B cell (primary cell): ENCODE measurements at regions not wholly inside any gene's neighbourhood (a gene's known extent, or its start where the extent isn't known, plus 50 kb on each side); places are given as distances from the start of the nearest gene placed in this dataset.

ENCODE experiments used
- ATAC-seq: fragments of 200-7000 bp; cut with Tn5 transposase; one replicate; pipeline ENCODE4 v1.10.0; 2021; ENCODE audit warnings: low read depth, mild to moderate bottlenecking, moderate number of reproducible peaks, moderate library complexity
- CTCF ChIA-PET: fragments of 350-600 bp; sonication (Branson Sonifier 250); formaldehyde crosslinking; loops from one replicate; lab custom pipeline; 2021; ENCODE audit warnings: antibody characterized with exemption, inconsistent platforms; lab: Charles Lee
- POLR2A ChIA-PET: fragments of 350-600 bp; sonication (Branson Sonifier 250); formaldehyde crosslinking; loops from one replicate; lab custom pipeline; 2021; ENCODE audit warnings: antibody characterized with exemption; lab: Charles Lee
- DNase-seq: peaks from one replicate; pipeline ENCODE4 v3.0.0; 2013
- H2AFZ ChIP-seq: 2 replicates; pipeline ENCODE4 v1.6.1; 2012; ENCODE audit warnings: mild to moderate bottlenecking, low read depth, low read length; ENCODE audit not compliant: insufficient read depth, poor library complexity, severe bottlenecking
- H3K27ac ChIP-seq, 2 donors: 1 replicate in 1 of 2; 2 replicates in 1 of 2; pipeline ENCODE4 v1.5.1; 2012 to 2013; ENCODE audit warnings: low read length in 2 of 2, mild to moderate bottlenecking in 2 of 2, moderate library complexity in 1 of 2
- H3K27me3 ChIP-seq, 4 experiments: fragments of 200-600 bp in 1 of 4; sonication (generic) in 1 of 4; replicated peaks in 1 of 4; 1 replicate in 2 of 4; 2 replicates in 2 of 4; pipeline versions ENCODE4 v1.6.1 to v1.7.0; 2013 to 2016; ENCODE audit warnings: low read length in 3 of 4, mild to moderate bottlenecking in 2 of 4, mixed read lengths in 1 of 4, moderate library complexity in 1 of 4; ENCODE audit not compliant: insufficient read depth in 4 of 4, control insufficient read depth in 3 of 4; ENCODE audit errors: control extremely low read depth in 1 of 4
- H3K36me3 ChIP-seq, 2 experiments: replicated peaks in 1 of 2; 1 replicate in 1 of 2; 2 replicates in 1 of 2; pipeline versions ENCODE4 v1.6.1 to v1.7.1; 2013; ENCODE audit warnings: low read length in 1 of 2; ENCODE audit not compliant: insufficient read depth in 2 of 2, control insufficient read depth in 1 of 2; ENCODE audit errors: control extremely low read depth in 1 of 2, extremely low read depth in 1 of 2
- H3K4me1 ChIP-seq, 2 donors: fragments of 200-600 bp in 1 of 2; sonication (generic) in 1 of 2; 1 replicate in 1 of 2; 2 replicates in 1 of 2; pipeline versions ENCODE4 v1.5.1 to v1.6.1; 2013 to 2017; ENCODE audit warnings: low read length in 2 of 2; ENCODE audit not compliant: control insufficient read depth in 2 of 2, insufficient read depth in 2 of 2
- H3K4me2 ChIP-seq: replicated peaks from 2 replicates; pipeline ENCODE3; 2012; ENCODE audit warnings: mild to moderate bottlenecking, low read depth, low read length; ENCODE audit not compliant: poor library complexity, severe bottlenecking
- H3K4me3 ChIP-seq, 5 experiments: fragments of 200-600 bp in 1 of 5; sonication (generic) in 1 of 5; 1 replicate in 3 of 5; 2 replicates in 2 of 5; pipeline versions ENCODE4 v1.5.1 to v1.7.0; 2011 to 2016; ENCODE audit warnings: low read length in 4 of 5, mild to moderate bottlenecking in 4 of 5, low read depth in 2 of 5, control low read depth in 1 of 5, moderate library complexity in 1 of 5; ENCODE audit not compliant: insufficient read depth in 1 of 5; ENCODE audit errors: control extremely low read depth in 1 of 5, extremely low read depth in 1 of 5
- H3K79me2 ChIP-seq: fragments of 200-600 bp; sonication (generic); one replicate; pipeline ENCODE4 v1.6.0; 2016; ENCODE audit warnings: low read length; ENCODE audit not compliant: control insufficient read depth, insufficient read depth
- H3K9ac ChIP-seq: fragments of 200-600 bp; sonication (generic); 2 replicates; pipeline ENCODE4 v1.6.1; 2017; ENCODE audit warnings: mild to moderate bottlenecking, low read length, moderate library complexity
- H3K9me3 ChIP-seq, 3 donors: one replicate each; pipeline versions ENCODE4 v1.6.1 to v1.7.1; 2013; ENCODE audit warnings: low read length in 2 of 3; ENCODE audit not compliant: control insufficient read depth in 2 of 3, insufficient read depth in 1 of 3; ENCODE audit errors: control extremely low read depth in 1 of 3
- H4K20me1 ChIP-seq: 2 replicates; pipeline ENCODE4 v1.6.0; 2012; ENCODE audit warnings: mild to moderate bottlenecking, low read length; ENCODE audit not compliant: insufficient read depth, control insufficient read depth, poor library complexity, severe bottlenecking
- H3K27ac Mint-ChIP-seq: one replicate; pipeline ENCODE4 v1.8.0; 2021; ENCODE audit warnings: mixed read lengths
- H3K27me3 Mint-ChIP-seq: one replicate; pipeline ENCODE4 v1.8.0; 2021; ENCODE audit warnings: mixed read lengths
- H3K4me1 Mint-ChIP-seq: one replicate; pipeline ENCODE4 v1.8.0; 2021; ENCODE audit warnings: mixed read lengths
- H3K4me3 Mint-ChIP-seq: one replicate; pipeline ENCODE4 v1.8.0; 2021; ENCODE audit warnings: mixed read lengths
- H3K9me3 Mint-ChIP-seq: one replicate; pipeline ENCODE4 v1.8.0; 2022; ENCODE audit warnings: mixed read lengths; ENCODE audit not compliant: insufficient read depth
- CTCF ChIP-seq: fragments of 200-600 bp; IDR thresholded peaks from one replicate; pipeline ENCODE4 v1.8.0; 2022; ENCODE audit warnings: antibody characterized with exemption, mild to moderate bottlenecking
- EZH2 ChIP-seq: IDR thresholded peaks from 2 replicates; pipeline ENCODE4 v1.6.1; 2012; ENCODE audit warnings: borderline replicate concordance, low read depth, mild to moderate bottlenecking, moderate library complexity, low read length; ENCODE audit not compliant: insufficient read depth, poor library complexity, severe bottlenecking
- WGBS: methylation state at CpG from one replicate; pipeline ENCODE4 v1.1.5; 2013; ENCODE audit warnings: missing lambda C conversion rate; ENCODE audit not compliant: insufficient coverage; 5-methylcytosine and 5-hydroxymethylcytosine counted together
- intact Hi-C: fragments of 100-400 bp; cut with micrococcal nuclease; formaldehyde crosslinking; loops from one replicate; pipeline ENCODE4 v1.10.0; 2022

DNA sequence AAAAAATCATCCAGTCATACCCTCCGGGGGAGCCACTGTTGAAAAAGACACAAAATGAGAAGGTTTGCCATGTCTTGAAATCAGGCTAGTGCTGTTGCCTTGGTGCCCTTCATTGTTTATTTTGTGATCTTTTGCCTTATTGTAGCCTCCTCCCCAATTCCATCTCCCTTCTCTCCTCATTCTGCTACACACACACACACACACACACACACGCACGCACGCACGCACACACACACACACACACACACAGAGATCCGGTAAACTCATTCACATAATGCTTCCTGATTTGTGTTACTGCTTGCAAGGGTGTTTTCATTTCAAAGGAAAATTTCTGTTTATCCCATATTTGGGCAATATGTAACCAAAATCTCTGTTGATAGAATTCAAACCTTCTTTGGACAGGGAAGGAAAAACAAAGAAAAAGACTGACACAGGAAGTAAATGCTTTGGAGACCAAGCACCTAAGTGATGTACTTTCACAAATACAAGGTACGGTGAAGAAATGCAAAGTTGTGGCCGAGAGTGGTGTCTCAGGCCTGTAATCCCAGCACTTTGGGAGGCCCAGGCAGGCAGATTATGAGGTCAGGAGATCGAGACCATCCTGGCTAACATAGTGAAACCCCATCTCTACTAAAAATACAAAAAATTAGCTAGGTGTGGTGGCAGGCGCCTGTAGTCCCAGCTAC lies 141.1 kb upstream of the CDK13 start:
- Mint-ChIP-seq H3K4me3 (no peak overlapping the region), H3K4me1 (no peaks in the 10 kb centered on the region), H3K9me3 (no peaks in the 10 kb centered on the region), H3K27ac (no peak overlapping the region), H3K27me3 (peaks cover 14% of the 10 kb centered on the region)
- TF ChIP-seq EZH2 = no peak
- no peak for TF ChIP-seq CTCF
- no peaks in the 10 kb centered on the region for H3K4me1 ChIP-seq
- H3K9ac ChIP-seq = no peak overlapping the region
- H3K27ac ChIP-seq = no peak overlapping the region
- no peaks in the 10 kb centered on the region for H4K20me1 ChIP-seq
- no peaks in the 10 kb centered on the region for H3K9me3 ChIP-seq
- H3K4me3 ChIP-seq = no peak overlapping the region
- ATAC-seq (no peak), DNase-seq (no peak)
- H3K36me3 ChIP-seq = no peaks in the 10 kb centered on the region
- WGBS = no CpG with 5 or more reads among the region's 10 CpGs
- intact Hi-C loops = no loop called here
- H3K79me2 ChIP-seq = no peaks in the 10 kb centered on the region
- peaks cover 0 to 2% (median 1%) of the 10 kb centered on the region in 4 experiments for H3K27me3 ChIP-seq
- no peak overlapping the region for H3K4me2 ChIP-seq
- no peak overlapping the region for H2AFZ ChIP-seq
- POLR2A ChIA-PET = no interaction called here
- CTCF ChIA-PET = interaction anchor here (0.7 kb wide), 1 partner anchor 229 kb away, joined by 3 read pairs; no protein-coding TSS in a partner anchor

DNA sequence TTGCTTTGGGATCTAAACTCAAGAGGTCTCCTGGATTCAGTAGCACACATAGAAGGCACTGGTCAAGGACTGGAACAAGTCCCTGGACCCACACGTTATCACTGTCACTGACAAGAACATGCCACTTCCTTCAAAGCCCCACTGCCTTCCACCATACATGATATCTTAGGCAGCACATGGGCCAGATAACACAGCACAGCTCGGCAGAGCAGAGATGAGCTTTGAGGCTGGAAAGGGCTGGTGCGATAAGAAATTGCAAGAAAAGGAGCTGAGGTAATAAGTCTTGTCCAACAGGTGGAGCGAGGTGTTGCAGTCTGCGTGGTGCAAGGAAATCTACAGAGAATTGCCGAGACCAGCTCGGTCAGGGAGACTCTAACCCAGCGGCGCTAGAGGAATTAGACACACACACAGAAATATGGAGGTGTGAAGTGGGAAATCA lies 139.8 kb upstream of the CDK13 start:
- DNase-seq (no peak), ATAC-seq (no peak)
- no peaks in the 10 kb centered on the region for H3K4me1 ChIP-seq
- peaks cover 16% of the 10 kb centered on the region for H3K27me3 Mint-ChIP-seq
- no peak overlapping the region for H2AFZ ChIP-seq
- H3K9me3 Mint-ChIP-seq = no peaks in the 10 kb centered on the region
- H3K9ac ChIP-seq = no peak overlapping the region
- H3K36me3 ChIP-seq = no peaks in the 10 kb centered on the region
- TF ChIP-seq EZH2 (no peak), CTCF (no peak)
- H3K4me1 Mint-ChIP-seq = no peaks in the 10 kb centered on the region
- H3K79me2 ChIP-seq = no peaks in the 10 kb centered on the region
- no peak overlapping the region for H3K4me3 Mint-ChIP-seq
- no peaks in the 10 kb centered on the region for H3K9me3 ChIP-seq
- 100% methylated on average over 3 of the region's 9 CpGs for WGBS
- H3K4me3 ChIP-seq = no peak overlapping the region
- no peaks in the 10 kb centered on the region for H4K20me1 ChIP-seq
- ChIA-PET POLR2A (no interaction called here), CTCF (interaction anchor here (0.5 kb wide), 1 partner anchor 39 kb away, joined by 3 read pairs; no protein-coding TSS in a partner anchor)
- intact Hi-C loops = no loop called here
- no peak overlapping the region for H3K27ac ChIP-seq
- no peak overlapping the region for H3K27ac Mint-ChIP-seq
- H3K27me3 ChIP-seq = peaks cover 0 to 2% (median 1%) of the 10 kb centered on the region in 4 experiments
- H3K4me2 ChIP-seq = no peak overlapping the region
